ENCODE measurements at regions not wholly inside any gene's neighbourhood (a gene's known extent, or its start where the extent isn't known, plus 50 kb on each side); places are given as distances from the start of the nearest gene placed in this dataset.

DNA sequence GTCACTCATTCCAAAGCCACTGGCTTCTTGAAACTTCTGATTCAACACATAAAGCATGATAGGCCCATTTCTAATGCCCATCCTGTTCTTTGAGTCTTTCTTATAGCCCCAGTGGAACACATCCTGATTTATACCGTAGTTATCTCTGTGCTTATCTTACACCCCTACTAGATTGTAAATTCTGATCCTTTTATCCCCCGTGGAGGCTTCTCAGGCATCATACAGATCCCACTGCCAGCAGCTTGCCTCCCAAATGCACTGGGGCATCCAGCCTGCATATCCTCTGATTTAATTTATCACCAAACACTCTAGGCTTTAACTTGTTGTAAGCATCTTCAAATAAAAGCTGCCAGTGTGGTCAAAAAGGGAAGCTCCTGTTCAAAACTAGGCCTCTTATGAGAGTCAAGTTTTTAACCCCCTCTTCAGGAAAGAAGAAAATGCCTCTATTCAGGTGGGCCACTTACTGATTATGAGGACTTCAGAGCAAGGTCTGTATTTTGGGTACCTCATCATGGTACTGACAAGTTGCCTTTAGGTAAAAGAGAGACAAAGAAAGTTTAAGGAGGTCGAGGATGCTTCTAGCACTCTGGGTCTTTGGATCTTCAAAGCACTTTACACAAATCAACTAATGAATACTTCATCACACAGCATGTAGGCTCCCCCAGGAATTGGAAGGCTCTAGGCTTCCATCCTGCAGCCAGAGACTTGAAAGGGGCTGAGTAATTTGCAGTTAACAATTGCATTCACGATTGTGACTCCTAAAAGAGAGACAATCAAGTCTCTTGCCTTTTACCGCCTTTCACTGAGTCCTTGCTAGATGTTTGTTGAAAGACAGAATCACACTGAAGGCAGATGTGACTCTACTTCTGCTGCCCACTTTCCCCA lies 95.8 kb upstream of the LDB2 start:
- DNase-seq, result no peak

DNA sequence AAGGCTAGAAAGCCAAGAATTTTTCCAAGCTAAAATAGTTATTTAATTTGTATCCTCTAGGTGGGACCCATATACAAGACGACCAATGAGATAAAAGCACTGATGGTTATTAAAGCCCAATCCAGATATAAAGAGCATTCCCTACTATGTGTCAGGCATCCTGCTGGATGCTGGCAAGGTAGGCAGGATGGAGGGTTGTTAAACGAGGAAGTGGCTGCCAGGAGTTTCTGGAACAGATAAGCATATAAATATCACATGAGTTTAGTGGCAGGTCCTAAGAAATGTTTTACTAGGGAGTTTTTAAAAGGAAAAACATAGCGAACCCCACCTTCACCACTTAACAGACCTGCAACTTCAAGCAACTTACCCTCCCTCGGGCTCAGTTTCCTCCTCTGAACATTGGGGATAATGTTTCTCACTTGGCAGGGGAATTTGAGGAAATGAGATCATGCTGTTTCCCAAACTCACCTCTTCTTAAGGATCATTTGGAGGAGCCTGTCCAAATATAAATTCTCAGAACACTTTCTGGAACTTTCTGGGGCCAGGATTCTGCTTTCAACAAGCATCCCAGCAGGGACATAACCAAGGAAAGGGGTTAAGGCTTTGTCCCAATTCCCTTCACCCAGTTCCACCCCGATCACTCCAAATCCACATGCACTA lies 94.3 kb upstream of the LDB2 start:
- no peak for DNase-seq

DNA sequence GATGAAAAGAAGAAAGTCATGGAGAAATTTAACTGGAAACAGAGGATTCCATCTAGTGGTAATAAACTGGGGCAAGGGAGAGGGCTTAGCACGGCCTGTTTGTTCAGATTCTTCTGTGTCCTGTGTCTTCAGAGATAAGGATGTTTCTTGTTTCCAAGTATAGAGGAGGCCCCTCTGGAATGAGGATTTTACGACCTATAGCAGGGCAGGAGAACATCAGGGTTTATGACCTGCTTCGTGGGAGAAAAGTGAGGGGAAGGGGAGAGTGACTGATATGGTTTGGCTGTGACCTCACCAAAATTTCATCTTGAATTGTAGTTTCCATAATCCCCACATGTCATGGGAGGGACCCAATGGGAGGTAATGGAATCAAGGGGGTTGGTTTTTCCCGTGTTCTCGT lies 93.0 kb upstream of the LDB2 start:
- no peak for DNase-seq

DNA sequence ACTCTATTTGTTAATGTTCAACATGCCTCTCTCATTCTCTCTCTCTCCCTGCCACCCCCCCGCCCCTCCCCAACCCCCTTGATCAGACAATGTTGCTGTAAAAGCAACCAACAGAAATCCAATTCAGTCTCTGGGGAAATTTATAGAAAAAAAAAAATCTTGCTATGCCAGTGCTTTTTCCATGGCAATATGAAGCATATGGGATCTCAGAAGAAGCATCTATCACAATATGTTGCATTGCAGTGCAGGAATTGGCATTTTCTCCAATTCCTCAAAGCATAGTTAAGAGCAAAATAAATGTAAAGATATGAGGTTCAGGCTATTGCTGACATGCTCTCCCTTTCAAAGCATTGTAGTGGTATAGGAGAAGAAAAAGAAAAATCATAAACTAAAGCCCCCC lies 90.9 kb upstream of the LDB2 start:
- DNase-seq, result no peak

DNA sequence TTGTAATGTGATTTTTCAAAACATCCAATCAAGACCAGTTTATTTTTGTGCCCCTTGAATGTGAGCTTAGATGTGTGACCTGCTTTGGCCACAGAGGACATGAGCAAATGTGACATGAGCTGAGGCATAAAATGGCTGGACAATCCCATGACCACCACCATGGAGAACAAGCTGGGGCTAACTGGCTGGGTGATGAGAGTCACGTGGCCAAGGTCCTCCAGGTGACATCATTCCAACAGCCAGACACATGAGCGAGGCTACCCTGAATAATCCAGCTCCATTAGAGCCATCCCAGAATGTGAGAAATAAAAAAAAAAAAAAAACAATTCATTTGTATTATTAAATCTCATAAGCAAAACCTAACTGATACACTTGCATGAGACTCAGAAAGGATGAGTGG lies 90.4 kb upstream of the LDB2 start:
- DNase-seq, result no peak

DNA sequence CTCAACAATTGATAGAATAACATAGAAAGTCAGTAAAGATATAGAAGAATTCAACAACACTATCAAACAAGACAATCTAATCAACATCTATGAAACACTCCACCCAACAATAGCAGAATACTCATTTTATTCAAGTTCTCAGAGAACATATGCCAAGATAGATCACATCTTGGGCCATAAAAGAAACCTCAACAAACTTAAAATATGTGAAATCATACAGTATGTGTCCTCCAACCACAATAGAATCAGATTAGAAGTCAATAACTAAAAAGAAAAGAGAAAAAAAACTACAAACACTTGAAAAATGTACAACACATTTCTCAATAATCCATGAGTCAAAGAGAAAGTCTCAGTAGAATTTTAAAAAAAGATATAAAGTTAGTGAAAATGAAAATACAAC lies 78.6 kb upstream of the LDB2 start:
- DNase-seq, result no peak

DNA sequence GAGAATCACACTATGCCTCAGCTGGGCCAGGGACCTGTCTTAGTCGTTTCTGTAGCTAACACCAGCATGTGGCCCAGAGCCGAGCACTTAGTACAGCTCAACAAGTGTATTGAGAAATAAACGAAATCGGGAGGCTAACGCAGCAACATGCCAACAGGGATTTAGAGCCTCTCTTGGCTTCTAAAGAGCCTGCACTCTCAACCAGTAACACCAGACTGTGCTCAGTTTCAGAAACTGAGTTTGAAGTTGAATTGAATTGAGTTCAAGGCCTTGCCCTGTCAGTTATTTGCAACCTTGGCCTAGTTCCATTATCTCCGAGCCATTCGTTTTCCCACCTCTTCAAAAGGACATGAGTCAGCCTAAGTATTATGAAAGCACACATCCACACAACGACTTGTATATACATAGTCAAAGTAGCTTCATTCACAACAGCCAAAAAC lies 71.3 kb upstream of the LDB2 start:
- no peak for DNase-seq

DNA sequence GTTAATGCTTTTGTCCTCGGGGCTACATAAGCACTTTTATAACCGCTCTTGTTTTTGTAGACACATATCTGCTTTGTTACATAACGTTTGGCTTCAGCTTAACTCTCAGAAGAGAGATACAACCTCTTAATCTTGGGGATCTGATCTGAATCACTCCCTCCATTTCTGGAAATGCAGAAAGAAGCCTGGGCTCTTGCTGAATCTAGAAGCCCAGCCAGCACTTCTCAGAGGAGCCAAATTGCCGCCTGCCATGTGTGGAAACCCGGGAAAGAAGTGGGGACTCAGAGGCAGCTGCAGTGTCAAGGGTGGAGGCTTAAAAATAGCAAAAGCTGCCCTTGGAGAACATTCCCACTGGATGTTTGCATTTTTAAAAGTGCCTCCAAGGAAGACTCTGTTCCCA lies 69.3 kb upstream of the LDB2 start:
- DNase-seq, result no peak

DNA sequence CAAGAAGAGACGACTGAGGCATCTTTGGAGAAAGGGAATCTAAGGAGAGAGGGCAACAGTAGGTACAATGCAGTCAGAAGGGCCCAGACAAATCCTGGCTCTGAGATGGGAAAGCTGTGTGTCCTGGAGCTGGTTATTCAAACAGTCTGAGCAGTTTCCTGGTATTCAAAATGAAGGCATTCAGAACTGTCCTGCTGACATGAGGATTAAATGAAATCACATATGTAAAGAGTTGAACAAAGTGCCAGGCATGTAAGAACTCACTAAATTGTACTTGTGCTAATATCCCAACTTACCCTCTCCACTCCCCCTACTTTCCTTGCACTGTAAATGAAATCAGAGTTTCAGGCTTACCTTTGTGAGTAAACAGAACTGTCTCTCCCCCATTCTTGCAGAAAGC lies 60.9 kb upstream of the LDB2 start:
- DNase-seq, result no peak

DNA sequence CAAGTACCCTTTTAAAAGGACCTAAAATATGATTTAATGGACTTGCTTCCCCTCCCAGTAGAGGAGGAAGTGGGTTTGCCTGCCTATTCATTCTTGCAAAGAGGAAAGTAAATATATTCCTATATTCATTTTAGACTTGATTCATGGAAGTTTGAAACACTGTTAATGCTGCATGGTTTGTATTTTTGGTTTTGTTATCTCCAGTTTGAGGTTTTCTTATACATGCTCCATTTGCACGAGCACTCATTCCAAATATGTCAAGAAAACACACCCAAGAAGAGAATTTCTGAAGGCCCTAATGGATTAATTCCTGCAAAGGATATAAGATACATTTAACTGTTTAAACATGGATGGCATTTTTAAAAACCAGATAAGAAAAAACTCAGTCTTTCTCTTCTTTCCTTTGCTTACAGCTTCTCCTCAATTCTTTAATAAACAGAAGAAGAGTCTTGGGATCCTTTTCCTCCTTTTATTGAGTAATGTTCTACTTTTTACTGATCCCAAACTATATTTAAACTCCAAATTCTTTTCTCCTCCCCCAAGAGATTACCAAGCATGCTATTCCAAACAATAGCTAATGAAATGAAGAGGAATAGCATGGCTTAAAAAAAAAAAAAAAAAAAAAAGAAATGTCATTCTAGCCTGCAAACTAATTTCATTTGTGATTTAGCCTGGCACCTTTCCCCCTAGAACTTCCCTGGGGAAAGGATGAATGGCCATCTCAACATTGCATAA lies 54.6 kb upstream of the LDB2 start:
- DNase-seq, result no peak

DNA sequence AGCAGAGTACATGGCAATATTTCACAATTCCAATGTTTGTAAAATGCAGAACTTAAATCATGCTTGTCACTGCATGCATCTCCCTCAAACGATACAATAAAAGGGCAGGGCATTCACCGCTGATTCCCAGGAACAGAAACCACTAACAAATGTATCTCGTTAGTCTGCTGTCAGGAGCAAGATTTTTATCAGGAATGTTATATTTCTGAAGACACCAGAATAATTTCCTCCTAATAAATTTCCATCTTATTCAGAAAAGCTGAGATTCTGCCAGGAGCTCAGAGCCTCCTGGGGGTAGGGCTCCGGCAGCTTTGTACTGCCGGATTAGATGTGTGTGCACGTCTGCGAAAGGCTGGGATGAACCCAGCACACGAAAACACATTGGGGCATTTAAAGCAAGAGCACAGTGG lies 54.0 kb upstream of the LDB2 start:
- no peak for DNase-seq
